NCI-H2107 treated with DMSO at 0.1 percent for 48 hours (cell line): ENCODE measurements at regions not wholly inside any gene's neighbourhood (a gene's known extent, or its start where the extent isn't known, plus 50 kb on each side); places are given as distances from the start of the nearest gene placed in this dataset.
"Not testable (repeated sequence)": the region's sequence is repeated elsewhere in the genome, so short reads cannot be mapped to it uniquely, and the experiment has no call there.

Source experiments
- DNase-seq: peaks from one replicate; lab custom pipeline; 2025; ENCODE audit not compliant: unreplicated experiment; lab: John Stamatoyannopoulos, UW

DNA sequence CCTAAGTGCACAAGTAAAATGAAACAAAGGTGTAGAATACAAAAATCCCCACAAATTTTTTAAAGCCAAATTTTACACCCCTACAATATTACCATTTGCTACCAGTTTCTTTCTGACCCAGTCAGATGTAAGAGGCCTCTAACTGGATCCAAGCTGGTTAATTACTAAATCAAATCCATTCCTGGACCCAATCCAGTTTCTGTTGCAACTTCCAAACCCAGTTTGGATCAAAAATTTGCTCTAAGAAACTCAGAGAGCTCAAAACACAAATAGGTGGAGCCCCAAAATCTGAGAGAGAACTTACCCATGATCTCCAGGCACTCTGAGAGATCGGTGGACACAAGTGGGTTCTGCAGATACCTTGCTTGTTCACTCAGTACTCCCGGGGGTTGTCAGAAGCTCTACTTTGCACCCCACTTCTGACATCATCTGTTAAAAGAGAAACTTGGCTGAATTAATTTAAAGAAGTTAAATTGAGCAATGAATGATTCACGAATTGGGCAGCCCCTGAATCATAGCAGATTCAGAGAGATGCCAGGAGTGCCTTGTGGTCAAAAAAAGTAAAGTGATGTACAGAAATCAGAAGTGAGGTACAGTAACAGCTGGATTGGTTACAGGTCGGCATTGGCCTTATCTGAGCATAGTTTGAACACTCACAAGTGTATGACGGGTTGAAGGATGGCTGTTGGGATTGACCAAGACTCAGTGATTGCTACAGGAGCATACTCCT, 448.0 kb downstream of the KCNT2 start:
- DNase-seq = no peak

DNA sequence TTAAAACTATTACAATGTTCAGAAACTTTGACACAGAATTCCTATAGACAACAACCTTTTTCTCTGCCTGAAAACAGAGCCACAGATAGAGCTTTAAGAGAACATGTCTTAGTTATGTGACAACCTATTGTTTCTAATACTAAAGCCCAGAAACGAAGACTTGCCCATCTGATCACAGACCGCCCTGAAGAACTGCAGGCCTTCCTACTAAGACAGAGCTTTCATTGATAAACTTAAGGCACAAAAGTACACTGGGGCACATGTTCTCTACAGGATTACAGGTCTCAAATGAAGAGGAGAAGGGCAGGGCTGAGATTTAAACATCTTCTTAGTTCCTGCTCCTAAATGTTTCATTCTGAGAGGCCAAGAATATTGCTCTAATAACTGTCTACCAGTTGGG, 452.7 kb downstream of the KCNT2 start:
- no peak for DNase-seq

DNA sequence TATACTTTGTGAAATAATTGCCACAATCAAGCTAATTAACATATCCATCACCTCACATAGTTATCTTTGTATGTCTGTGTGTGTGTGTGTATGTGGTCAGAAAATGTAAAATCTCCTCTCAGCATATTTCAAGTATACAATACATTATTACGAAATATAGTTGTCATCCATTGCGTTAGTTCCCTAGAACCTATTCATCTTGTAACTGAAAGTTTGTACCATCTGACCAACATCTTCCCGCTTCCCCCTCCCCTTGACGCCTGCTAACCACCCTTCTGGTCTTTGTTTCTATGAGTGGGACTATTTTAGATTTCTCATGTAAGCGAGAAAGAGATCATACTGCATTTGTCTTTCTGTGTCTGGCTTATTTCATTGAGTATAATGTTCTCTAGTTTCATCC, 455.3 kb downstream of the KCNT2 start:
- DNase-seq = no peak

DNA sequence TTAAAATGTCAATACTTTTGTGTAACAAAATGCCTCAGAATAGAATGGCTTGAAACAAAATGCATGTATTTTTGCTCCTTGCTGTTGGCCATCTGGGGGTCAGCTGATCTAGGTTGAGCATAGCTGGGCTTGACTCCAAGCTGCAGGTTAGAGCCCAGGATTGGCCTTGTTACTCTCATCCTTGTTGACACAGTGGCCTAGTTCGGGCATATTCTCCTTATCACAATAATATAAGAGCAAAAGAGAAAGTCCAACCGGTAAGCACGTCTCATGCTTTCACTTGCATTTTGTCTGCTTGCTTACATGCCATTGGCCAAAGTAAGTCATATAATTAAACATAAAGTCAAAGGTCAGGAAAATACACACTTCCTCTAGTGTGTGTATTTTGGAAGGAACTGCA, 456.2 kb downstream of the KCNT2 start:
- DNase-seq = no peak

DNA sequence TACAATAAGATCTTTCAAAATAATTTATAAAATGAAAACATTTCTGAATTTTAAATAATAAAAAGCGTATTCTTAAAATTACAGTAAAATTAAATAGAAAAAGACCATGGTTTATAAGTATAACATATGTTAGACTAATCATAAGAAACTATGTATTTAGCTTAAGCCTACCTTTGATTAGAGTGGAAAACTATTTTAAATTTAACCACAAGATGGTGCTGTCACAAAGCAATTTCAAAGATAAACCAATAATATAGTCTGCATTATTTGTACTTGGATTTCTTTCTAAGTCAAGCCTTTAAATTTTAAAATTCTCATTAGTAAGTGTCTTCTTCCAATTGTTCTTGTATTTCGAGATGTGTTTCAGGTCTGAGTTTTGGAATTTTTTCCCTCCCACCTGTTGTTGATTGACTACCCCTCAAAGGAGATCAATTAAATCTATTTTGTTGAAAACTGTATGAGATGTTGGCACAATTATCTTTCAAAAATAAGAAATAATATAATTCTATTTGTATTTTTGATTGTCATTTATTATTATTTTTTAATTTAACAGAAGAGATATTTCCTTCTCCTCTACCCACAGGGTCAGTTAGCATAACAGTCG, 459.8 kb downstream of the KCNT2 start:
- peak; percentile 33 for DNase-seq

DNA sequence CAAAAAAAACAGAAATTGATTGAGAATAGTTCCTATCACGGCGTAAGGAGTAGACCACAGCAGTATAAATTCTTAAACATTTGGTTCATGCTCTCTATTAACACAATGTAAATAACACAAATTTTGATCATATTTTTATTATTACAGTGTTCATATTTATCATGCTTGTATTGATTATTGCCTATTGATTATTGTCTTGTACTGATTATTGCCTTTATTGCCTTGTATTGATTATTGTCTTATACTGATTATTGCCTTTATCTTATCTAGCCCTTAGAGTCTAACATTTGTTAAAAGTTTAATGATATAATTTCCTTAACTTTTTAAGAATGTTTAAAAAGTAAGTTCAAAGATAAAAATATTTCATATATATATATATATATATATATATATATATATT, 460.7 kb downstream of the KCNT2 start:
- no peak for DNase-seq

DNA sequence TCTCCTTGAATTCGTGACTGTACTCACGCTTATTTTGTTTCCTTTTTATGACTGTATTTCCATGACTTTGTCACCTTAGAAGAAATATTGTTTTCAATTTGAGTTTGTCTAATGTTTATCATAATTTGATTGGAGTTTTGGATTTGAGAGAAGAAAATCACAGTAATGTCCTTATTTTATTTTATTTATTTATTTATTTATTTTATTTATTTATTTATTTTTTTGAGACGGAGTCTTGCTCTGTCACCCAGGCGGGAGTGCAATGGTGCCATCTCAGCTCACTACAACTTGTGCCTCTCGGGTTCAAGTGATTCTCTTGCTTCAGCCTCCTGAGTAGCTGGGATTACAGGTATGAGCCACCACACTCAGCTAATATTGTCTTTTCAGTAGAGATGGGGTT, 463.1 kb downstream of the KCNT2 start:
- DNase-seq = not testable (repeated sequence)

DNA sequence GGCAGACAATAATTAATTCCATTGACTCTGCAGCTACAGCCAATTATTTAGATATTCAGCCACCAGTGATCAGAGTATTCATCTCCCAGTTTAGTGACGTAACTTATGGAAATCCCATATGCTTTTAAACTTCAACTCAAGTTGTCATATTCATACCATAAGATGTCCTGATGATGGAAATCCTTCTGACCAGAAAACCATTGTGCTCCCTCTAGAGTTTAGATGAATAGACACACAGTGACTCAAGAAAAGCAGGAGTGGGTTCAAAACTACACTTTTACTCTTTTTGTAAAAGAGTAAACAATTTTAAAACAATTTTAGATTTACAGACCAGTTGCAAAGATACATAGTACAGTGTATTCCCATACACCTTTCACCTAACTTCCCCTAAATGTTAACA, 463.7 kb downstream of the KCNT2 start:
- DNase-seq = no peak

DNA sequence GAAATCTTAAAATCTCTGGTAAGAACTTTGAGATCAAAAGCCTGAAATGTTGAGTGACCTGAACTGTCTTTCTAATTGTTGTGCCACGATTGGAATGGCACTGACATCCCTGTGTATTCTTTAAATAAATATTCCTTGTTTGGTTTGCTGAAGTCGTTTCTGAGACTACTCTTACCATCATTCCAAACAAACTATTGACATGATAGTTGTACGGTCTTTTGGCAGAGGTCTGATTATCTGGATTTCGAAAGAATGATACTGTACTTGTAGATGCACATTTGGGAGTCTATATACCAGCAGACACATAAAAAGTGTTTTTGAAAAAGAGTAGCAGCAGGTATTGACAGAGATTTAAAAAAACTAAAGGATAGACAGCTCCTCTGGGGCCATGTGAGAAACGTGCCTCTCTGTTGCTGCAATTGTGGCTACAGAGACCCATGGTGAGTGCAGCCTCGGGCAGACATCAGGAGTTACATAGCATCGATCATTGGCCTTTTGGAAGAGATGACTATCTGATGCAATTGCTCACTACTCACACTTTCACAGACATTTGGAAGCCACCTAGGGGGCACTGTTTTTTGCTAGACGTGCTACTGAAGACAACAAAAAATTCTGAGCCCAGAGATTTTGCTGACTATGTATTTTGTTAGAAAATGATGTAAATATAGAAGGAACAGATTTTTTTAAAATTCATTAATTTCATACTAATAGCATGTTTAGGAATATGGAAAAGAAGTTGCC, 464.5 kb downstream of the KCNT2 start:
- no peak for DNase-seq

DNA sequence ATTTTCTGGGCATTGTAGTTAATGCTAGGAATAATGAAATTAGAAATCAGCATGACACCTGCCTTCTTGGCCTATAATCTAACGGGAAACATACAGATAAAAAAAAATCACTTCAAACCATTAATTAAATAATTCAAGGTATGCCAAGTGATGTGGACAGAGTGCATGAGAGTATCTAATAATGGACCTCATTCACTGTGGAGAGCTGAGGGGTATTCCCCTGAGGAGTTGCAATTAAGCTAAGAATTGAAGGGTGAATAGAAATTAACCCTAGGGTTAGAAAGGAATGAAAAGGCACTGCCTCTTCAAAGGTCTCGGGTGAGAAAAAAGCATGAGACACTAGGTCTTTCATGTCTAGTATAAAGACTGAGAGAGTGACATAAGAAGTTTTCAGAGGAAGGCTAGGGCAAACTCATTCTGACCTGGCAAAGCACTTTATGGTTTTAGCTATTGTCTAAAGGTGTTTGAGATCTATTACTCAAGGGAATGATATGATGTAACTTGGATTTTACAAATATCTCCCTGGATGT, 466.1 kb downstream of the KCNT2 start:
- no peak for DNase-seq

DNA sequence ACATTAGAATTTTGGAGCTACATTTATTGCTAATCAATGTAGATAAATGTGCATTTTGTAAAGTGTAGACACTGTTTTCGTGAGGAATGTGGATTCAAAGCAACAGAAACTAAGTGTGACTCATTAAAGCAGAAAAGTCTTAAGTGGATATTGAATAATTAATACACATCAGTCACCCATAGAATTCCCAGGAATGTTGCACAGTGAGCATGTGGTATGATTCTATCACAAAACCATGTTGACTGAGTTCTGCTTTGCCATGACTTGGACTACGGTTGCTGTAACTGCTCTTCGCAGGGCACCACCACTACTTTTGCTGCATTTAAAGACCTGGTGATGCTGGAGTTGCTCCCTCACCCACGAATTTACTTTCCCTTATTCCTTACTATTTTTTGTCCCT, 471.8 kb downstream of the KCNT2 start:
- no peak for DNase-seq

DNA sequence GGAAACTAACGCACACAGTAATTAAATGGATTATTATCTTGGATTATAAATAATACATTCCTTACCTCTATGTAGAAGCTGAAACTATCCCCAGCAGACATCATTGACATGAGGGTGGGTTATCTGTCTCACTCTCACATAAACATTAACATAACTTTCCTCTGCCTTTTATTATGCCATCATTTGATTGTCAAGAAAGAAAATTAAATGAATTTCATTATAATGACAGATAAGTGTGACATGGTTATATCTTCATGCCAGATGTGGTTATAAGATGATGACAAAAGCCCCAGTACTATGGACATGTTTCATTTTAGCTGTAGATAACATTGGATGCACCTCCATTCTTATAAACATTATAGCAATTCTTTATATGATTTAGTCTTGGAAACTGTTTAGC, 476.5 kb downstream of the KCNT2 start:
- DNase-seq = no peak

DNA sequence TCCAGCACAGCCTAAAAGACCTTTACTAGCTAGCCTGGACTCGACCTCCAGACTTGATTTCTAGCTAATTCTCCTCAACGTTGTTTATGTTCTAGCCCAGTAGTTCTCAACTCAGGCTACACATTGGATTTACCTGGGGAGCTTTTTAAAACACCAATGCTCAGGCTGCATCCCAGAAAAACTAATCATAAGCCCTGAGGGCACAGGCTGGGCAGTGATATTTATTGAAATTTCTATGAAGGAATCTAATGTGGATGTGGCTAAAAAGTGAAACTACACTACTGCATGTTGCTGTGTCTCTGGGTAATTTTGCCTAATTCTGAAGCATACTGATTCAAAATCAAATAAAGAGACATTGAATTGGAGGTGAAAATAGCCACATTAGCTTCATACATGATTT, 479.4 kb downstream of the KCNT2 start:
- DNase-seq = no peak

DNA sequence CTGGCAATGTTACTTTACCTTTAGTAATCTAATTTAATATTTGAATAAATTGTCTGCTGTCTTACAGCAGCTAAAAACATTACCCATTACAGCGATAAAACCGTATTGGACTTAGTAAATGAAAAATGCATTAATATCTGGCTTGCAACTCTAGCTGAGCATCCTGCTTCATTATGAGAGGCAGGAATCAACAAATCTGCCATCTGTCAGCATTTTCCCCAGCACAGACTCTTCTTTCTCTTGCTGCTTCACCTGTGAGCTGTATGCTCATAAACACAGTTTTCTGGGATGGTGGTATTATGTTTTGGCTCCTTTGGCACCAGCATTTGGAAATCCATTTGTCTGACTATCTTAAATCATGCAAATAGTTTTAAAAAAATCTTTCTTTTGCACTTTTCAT, 487.1 kb downstream of the KCNT2 start:
- no peak for DNase-seq

DNA sequence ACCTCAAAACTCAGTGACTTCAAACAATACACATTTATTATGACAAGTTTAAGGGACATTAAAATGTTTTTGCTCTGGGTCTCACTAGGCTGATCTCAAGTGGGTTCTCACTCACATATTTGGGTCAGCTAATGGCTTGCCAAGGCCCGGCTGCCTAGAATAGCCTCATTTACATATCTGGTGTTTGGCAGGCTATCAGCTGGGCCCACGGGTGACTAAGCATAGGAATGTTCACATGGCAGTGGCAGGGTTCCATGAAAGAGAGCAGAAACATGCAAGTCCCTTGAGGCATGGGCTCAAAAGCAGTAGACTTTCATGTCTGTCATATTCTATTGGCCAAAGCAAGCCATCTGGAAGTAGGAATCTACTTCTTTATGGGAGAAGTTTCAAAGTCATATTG, 492.6 kb downstream of the KCNT2 start:
- no peak for DNase-seq

DNA sequence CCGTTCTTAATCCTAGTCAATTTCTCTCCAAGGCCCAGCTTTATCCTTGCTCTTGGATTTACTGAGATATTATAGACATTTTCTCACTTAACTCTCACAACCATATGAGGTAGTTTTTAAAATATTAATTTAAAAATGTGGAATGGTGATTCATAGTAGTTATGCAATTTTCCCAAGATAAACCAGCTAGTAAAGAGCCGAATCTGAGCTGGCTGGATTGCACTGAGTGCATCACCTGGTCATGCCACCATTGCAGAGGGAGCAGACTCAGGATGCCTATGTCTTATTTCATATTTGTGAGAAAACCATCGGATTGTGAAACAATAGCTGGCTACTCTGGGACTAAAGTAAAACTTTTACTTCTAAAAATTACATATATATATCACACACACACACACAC, 494.0 kb downstream of the KCNT2 start:
- no peak for DNase-seq

DNA sequence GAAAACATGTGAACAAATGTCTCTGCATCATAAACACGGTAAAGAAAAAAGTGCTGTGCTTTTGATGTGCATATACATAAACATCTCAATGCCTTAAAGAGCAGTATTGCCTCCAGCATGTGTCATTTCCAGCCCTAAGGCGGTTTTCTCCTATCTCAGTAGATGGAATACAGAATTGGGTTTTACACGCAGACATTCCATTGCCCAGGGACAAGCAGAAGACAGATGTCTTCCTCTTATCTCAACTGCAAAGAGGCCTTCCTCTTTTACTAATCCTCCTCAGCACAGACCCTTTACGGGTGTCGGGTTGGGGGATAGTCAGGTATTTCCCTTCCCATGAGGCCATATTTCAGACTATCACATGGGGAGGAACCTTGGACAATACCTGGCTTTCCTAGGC, 499.2 kb downstream of the KCNT2 start:
- DNase-seq = not testable (repeated sequence)

DNA sequence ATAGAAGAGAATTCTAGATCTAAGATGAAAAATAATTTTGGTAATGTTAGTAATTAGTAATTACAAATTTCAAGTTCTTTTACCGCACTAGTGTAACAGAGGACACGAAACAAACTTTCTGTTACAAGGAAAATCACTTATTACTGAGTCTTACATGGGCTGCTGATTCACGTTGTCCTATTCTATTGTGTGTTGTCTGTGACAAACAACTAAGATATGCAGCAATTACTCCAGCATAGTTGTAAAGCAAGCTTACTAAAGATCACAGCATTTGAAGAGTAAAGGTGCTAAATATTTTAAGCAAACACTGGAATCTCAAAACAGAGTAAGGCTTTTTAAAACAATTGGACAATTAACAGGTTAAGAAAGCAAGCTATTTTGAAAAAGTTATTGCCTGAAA, 502.3 kb downstream of the KCNT2 start:
- DNase-seq = no peak

DNA sequence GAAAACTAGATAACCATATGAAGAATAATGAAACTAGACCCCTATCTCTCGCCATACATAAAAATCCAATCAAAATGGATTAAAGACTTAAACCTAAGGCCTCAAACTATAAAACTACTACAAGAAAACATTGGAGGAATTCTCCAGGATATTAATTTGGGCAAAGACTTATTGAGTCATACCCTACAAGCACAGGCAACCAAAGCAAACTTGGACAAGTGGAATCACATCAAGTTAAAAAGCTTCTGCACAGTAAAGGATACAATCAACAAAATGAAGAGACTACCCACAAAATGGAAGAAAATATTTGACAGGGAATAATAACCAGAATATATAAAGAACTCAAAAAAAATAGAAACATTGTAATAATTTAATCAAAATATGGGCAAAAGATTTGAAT, 505.4 kb downstream of the KCNT2 start:
- no peak for DNase-seq

DNA sequence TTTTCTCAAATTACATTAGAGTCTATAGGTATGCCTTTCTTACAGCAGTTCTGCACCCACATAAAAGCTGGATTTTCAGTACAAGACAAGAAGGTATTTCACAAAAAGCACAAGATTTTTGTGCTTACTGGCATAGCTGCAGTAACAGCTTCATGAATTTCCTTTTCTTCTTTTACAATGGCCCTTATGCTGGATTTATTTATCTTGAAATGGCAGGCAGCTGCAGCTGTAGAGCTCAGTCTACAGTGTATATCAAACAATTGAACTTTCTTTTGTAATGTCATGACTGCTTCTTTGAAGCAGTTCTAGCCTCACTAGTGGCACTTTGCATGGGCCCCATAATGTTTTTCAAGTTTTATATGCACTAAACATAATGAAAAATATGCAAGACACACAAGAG, 510.2 kb downstream of the KCNT2 start:
- no peak for DNase-seq

DNA sequence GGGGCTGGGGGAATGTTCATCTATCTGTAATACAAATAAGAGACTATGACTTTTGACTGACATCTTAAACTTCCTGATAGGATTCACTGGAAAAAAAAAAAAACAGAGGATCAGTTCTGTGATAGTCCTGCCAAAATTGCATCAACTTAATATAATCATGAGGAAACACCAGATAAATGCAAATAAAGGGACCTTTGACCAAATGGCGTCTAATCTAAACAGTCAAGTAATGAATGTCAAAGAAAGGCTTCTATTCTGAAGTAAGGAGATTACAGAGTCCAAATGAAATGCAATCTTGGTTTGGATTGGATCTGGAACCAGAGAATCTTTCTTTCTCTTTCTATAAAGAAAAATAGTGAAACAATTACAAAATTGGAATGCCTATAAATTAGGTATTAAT, 513.4 kb downstream of the KCNT2 start:
- DNase-seq = no peak
